ELR (cell line): ENCODE measurements at regions not wholly inside any gene's neighbourhood (a gene's known extent, or its start where the extent isn't known, plus 50 kb on each side); places are given as distances from the start of the nearest gene placed in this dataset.
"Not testable (repeated sequence)": the region's sequence is repeated elsewhere in the genome, so short reads cannot be mapped to it uniquely, and the experiment has no call there.

Experiments used
- DNase-seq: peaks from one replicate; pipeline ENCODE4 v3.0.0-alpha.2; 2015; ENCODE audit warnings: low read depth

GRCh38 chr3:146757759-146758158 lies 152.6 kb upstream of the PLSCR5 start:
- DNase-seq: no peak

GRCh38 chr3:146750196-146750595 lies 145.1 kb upstream of the PLSCR5 start:
- peak; percentile 48 for DNase-seq

GRCh38 chr3:146747928-146748327 lies 142.8 kb upstream of the PLSCR5 start:
- DNase-seq: peak; percentile 60

- no peak for DNase-seq
Measured at GRCh38 chr3:146747051-146747450, 141.9 kb upstream of the PLSCR5 start.

GRCh38 chr3:146746190-146746589 lies 141.0 kb upstream of the PLSCR5 start:
- DNase-seq: peak; percentile 82

- no peak for DNase-seq
Measured at GRCh38 chr3:146739203-146739671, 134.1 kb upstream of the PLSCR5 start.

GRCh38 chr3:146732325-146732724 lies 127.2 kb upstream of the PLSCR5 start:
- DNase-seq: no peak

- DNase-seq: peak; percentile 63
Measured at GRCh38 chr3:146715170-146715569, 110.0 kb upstream of the PLSCR5 start.

- no peak for DNase-seq
Measured at GRCh38 chr3:146712806-146713205, 107.7 kb upstream of the PLSCR5 start.

- peak; percentile 25 for DNase-seq
Measured at GRCh38 chr3:146709969-146710368, 104.8 kb upstream of the PLSCR5 start.

- DNase-seq: no peak
Measured at GRCh38 chr3:146705225-146705624, 100.1 kb upstream of the PLSCR5 start.

- no peak for DNase-seq
Measured at GRCh38 chr3:146702237-146702636, 97.1 kb upstream of the PLSCR5 start.

- no peak for DNase-seq
Measured at GRCh38 chr3:146701246-146701645, 96.1 kb upstream of the PLSCR5 start.

GRCh38 chr3:146700025-146700424 lies 94.9 kb upstream of the PLSCR5 start:
- not testable (repeated sequence) for DNase-seq

- DNase-seq: no peak
Measured at GRCh38 chr3:146692254-146692653, 87.1 kb upstream of the PLSCR5 start.

- no peak for DNase-seq
Measured at GRCh38 chr3:146685050-146685814, 80.1 kb upstream of the PLSCR5 start.

- no peak for DNase-seq
Measured at GRCh38 chr3:146682171-146682570, 77.0 kb upstream of the PLSCR5 start.

GRCh38 chr3:146680617-146681016 lies 75.5 kb upstream of the PLSCR5 start:
- no peak for DNase-seq

- no peak for DNase-seq
Measured at GRCh38 chr3:146679995-146680394, 74.8 kb upstream of the PLSCR5 start.

- DNase-seq: no peak
Measured at GRCh38 chr3:146679191-146679590, 74.0 kb upstream of the PLSCR5 start.

- no peak for DNase-seq
Measured at GRCh38 chr3:146672941-146673340, 67.8 kb upstream of the PLSCR5 start.

- DNase-seq: no peak
Measured at GRCh38 chr3:146664403-146664802, 59.3 kb upstream of the PLSCR5 start.

GRCh38 chr3:146658841-146659240 lies 53.7 kb upstream of the PLSCR5 start:
- no peak for DNase-seq
